Forelimb muscle (tissue), 1 donor: ENCODE measurements at regions not wholly inside any gene's neighbourhood (a gene's known extent, or its start where the extent isn't known, plus 50 kb on each side); places are given as distances from the start of the nearest gene placed in this dataset.

Source experiments
- DNase-seq: peaks from one replicate; pipeline ENCODE4 v3.0.0-alpha.2; 2013; ENCODE audit warnings: low read depth

DNA sequence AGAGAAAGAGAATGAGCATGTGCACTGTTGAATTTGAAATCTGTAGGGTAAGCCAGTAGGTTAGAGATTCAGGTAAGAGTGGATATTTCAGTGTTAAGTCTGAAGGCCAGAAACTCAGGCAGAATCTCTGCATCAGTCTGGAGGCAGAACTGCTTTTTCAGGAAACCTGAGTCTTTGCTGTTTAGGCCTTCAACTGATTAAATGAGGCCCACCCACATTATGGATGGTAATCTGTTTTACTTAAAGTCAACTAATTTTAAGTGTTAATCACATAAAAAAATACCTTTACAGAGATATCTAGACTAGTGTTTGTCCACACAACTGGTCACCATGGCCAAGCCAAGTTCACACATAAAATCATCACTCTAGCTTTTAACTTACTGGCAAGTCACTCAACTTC is 205.0 kb upstream of the DDHD1 start:
- DNase-seq: no peak

DNA sequence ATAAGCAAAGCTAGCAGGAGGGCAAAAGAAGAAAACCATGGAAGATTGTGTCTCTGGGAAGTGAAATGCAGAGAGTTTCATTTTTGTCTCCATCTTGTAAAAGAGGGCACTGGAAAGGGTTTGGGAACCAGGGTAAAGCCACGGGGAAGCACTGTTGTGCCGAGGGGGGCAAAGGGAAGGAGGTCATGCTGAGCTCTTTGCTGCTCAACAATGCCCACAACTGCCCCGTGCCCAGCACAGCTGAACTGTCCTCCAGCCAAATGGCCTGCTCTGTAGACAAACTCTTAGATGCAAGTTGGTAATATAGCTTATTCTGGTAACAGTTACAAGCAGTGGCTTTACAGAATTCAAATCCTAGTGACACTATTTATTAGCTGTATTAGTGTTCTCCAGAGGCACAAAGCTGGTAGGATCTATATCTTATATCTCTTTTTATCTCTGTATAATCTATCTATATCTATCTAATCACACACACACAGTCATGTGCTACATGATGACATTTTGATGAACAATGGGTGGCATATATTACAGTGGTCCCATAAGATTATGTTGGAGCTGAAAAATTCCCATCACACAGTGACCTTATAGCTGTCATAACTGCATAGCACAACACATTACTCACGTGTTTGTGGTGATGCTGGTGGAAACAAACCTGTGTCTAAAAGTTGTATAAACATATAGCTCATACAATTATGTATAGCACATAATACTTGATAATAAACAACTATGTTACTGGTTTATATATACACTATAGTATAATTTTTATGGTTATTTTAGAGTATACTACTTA is 203.4 kb upstream of the DDHD1 start:
- no peak for DNase-seq

DNA sequence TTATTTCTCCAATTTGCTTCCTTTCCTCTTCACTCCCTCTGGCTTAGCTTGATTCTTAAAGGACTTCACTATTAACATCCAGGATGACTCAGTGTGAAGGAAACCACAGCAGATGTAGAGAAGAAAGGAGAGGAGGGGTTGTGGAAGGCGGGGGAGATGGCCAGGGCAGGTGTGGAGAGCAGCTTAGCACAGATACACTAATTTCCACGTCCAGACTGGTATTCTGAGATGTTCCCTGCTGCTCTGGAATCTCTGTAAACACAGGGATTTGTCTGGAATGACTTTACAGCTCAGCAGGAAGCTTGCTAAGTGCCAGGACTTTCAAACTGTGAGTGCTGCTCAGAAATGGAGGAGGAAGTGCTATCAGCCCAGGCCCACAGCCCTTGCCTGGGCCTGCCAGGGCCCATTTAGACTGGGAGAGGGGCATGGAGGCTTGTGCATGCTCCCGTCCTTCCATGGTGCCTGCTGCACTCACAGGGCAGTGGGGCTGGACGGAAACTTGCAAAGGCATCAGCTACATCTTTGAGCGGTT is 202.5 kb upstream of the DDHD1 start:
- no peak for DNase-seq

DNA sequence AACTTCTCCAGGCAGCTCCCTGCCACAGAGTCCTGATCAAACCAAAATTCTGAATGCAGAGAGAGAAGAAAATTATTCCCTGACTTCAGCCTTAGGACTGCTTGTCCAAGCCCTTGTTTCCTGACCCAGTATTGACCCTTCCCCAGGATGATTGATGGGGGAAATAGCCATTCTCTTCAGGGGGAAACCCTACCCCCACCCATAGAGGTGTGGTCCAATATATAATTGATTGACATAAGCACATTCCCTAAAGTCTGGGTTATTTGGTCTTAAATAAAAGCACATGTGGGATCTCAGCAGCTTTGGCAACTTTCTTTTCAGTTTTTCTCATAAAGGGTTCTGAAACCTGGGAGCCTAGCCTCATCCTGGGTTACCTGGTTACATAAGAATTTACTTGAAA is 201.2 kb upstream of the DDHD1 start:
- DNase-seq: no peak

DNA sequence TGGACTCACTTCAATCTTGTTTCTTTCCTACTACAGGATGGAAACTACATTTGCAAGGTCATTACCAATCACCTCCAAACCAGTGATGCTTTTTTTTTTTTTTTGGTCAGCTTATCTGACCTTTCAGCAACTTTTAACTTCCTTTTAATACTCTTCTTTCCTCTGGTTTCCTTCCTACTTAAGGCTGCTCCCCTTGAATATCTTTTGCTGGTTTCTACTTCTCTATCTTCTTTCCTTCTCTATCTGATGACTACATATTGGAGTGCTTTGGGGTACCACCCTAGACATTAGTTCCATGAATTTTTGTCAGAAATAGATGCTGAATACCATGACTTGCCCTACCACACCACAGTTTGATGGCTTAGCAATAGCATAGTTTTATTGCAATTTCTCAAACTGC is 197.7 kb upstream of the DDHD1 start:
- no peak for DNase-seq

DNA sequence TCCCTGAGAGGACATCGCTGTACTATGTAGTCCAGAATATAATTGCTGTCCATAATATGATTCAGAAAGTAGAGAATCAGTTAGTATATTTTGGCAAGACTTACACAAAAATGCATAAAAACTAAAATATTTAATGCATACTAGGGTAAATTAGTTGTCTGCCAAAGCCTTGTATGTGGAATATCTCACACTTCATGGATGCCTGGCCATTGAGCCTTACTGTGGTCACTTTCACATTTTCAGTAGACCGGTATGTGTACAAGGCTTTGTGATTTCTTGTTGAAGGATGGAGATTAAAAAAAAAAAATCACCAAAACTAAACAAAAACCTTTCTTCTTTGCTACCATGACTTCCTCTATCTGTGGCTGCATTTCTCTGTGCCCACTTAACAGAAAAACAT is 197.3 kb upstream of the DDHD1 start:
- DNase-seq: no peak

DNA sequence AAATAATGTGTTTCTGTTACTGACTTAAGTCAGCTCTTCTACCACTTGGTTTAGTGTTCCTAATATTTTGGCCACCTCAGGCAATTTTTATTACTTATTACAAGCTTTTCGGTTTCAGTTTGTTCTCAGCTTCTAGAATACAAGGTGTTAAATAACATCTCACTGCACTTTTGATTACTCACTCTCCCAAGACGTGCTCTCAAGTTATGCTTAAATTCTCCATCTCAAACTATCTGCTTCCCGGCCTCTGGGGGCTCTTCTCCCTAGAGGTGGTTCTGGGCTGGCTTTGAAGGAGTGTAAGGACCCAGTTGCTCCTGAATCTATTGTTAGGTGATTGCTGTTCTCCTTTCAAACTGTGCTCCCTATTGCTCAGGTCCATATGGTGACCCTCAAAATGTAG is 193.9 kb upstream of the DDHD1 start:
- no peak for DNase-seq

DNA sequence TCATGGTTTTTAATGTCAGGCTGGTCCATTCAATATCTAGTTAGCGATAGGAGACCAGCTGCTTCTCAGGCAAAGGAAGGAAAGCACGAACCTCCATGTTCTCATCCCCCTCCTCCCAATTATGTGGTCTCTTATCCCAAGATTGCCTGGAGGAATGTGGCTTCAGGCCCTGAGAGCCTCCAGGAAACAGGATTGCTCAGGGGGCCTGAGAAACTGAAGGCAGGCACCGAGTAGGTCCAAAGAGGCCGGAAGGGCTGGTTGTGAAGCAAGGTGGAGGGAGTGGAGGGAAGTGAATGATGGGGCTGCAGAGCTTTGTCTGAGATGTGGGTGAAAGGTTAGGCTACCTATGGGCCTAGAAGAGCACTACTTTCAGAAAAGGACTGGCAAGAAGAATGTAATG is 188.2 kb upstream of the DDHD1 start:
- DNase-seq: no peak

DNA sequence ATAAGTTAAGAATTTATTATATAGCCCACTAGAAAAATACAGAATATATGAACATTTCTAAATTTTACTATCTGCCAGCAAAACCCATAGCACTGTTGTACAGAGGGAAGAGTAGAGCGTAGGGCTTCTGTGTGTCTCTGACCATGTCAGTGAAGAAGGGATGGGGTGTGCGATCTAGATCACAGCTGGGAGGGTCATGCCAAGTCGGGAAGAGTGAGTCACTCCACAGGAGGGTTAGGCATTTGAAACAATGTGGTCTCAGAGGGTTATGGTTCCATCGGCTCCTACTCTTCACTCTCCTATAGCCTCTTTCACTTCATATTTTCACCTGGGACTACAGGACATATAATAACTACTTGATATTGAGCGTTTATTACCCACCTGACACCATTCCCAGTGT is 185.1 kb upstream of the DDHD1 start:
- DNase-seq: no peak

DNA sequence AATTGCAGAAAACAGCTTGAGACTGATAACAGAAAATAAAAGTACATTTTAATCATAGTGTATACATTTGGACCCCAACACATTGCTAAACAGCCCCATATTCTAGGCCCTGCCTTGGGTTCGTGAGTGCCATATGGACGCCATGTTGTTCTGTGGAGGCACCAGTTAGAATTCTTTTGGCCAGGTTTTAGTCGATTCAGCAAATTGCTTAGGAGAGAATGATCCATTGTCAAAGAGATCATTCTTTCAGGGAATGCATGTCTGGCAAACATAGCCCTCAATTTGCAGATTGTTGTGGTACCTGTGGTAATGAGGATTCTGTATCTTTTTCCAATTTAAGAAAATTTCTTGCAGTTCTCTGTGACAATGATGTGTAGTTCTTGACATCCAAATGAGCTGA is 183.6 kb upstream of the DDHD1 start:
- DNase-seq: no peak

DNA sequence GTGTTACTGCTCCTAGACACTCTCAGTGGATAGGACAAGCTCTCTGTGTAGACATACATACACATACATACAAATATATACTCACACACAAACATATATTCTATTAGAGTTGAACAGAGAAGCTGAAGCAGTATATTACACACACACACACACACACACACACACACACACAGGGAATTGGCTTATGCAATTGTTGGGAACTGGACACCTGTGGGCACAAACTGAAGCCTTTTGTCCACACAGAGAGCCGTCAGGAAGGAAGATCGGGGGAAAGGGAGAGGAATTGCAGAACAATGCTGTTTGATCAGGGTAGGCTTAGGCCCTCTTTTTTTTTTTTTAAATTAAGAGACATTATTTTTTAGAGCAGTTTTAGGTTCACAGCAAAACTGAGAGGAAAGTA is 180.7 kb upstream of the DDHD1 start:
- no peak for DNase-seq

DNA sequence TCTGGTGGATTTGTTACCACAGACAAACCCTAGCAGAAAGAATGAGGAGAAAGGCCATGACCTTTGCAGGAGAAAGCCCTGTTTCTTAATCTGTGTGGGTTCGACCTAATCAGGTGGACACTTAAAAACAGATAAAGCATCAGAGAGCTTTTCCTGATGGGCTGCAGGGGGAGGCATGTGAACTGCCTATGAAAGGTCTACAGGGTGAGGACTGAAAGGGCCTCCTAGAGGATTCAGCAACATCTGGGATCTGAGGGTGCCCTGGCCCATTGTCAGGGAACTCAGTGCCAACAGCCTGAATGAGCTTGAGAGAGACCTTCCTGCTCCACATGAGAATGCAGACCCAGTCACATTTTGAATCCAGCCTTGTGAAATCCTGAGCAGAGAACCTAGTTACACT is 178.8 kb upstream of the DDHD1 start:
- DNase-seq: no peak

DNA sequence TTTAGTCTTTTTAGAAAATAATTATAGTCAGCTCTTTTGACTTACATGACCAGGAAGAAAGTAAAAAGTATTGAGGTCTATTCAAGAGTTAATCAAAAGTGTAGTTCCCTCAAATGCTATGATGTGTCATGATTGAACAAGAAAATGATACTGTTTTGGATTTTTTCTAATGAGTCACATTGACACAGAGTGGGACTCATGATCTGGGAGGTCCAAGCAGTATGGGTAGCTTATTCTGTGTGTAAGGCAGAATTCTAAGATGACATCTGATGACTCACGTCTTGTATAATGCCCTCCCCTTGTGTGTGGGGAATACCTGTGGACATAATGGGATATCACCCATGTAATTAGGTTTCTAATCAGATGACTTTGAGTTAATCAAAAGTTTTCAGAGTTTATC is 178.1 kb upstream of the DDHD1 start:
- no peak for DNase-seq

DNA sequence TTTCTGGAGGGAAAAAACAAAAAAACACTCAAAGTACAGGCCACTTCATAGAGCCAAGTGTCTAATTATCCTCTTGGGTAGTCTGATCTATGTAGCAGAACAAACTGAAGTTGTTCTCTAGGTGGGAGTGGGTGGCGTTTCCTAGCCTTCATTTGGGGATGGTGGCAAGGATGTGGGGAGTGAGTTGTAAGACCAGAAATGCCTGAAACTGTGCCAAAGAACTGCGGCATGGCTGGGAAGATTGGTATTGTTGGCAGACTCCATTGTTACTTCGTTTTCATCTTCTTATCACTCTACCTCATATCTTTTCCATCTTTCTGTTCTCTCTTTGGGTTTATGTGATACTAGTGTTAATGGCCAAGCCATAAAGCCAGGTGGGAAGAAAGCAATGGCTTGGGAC is 177.3 kb upstream of the DDHD1 start:
- DNase-seq: no peak

DNA sequence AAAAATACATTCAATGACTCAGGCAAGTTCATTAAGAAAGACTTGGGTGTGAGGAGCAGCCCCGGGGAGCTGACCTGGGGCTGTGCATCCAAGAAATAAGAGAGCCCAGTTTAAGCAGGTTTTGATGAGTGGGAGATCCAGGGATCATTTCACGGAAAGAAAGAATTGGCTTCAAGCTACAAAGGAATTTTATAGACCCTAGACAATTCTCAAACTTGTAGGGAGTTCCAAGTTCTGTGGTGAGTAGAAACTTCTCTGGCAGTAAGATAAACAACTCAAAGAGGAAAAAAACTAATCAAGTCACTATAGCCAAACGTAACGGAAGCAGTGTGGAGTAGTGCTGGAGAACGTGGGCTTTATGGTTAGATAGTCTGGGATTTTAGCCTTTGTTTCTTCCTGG is 175.7 kb upstream of the DDHD1 start:
- no peak for DNase-seq

DNA sequence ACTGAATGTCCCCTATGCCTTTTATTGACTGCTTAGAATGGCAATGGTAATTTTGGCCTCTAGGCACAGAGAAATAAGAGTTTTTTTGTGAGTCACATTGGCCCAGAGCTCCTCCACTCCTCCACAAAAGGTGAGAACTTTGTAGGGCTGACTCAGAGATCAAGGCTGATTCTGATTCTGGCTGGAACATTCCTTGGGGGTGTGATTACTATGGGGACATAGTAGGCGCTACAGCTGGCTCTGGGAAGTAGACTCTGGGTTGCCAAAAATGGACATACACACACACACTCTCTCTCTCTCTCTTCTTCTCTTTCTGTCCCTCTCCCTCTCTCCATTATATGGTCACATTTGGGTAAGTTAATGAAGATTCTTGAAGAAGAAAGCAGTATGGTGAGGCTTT is 174.6 kb upstream of the DDHD1 start:
- DNase-seq: no peak

DNA sequence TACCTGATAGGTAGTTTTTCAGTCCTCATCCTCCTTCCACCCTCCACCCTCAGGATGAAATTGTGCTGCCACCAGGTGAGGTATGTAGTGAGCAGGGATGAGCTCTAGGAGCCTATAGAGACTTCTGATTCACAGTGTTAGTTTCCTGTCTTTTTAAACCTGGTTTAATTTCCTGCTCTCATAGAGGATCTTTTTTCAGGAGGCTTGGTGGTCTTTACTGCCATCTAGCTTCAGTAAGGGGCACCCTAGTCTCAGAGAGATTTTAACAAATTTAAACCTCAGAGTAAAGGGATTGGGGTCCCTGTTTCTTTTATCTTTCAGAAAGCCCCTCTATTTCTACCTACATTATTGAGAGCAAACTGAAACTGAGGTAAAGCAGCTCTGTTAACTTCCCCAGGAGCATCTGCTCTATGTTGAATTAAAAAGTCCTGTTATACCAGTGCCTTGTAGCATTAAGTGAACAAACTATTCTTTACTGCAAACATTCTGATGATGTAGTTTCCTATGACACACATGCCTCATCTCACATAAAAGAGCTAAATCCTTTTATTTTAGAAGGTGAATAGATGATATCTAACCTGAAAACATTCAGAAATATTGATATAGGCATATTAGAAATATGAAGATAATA is 172.2 kb upstream of the DDHD1 start:
- DNase-seq: no peak

DNA sequence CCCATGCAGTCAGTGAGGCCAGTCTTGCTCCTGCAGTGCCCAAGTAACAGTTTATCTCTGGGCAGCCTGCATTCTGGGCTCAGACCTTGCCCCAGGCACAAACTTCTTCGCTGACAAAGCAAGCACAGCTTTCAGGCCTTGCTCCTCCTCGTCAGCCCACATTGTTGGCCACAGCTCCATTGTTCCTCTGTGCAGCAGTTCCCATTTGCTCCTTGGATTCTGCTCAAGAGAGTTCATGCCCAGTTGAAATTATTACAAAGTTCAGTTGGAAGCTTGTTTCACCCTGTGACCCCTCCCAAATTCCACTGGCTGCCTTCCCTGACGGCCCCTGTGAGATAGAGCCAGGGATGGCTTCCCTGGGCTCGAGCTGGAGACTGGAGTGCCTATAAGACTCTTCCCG is 163.4 kb upstream of the DDHD1 start:
- no peak for DNase-seq

DNA sequence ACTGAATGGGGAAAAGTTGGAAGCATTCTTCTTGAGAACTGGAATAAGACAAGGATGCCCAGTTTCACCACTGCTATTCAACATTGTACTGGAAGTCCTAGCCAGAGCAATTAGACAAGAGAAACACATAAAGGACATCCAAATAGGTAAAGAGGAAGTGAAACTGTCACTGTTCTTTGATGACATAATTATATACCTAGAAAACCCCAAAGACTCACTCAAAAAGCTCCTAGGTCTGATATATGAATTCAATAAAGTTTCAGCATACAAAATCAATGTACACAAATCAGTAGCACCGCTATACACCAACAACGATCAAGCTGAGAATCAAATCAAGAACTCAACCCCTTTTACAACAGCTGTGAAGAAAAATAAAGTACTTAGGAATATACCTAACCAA is 157.3 kb upstream of the DDHD1 start:
- DNase-seq: no peak

DNA sequence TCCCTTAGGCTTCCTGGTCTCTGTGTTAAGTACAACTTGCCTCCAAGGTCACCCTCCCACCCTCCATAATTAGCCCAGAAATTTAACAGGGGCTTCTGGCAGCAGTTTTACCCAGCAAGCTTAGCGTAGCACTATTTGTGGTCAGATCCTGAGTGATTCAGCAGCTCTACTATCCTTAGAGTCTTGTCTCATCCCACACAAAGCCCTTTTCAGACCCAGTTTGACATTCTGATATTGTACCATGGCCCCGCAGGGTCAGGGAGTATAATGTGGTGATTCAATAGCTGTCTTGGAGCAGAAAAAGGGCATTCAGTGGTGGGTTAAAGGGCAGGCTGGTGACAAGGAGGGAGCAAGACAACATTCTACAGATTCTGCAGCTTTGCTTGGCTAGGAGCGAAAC is 153.8 kb upstream of the DDHD1 start:
- DNase-seq: no peak

DNA sequence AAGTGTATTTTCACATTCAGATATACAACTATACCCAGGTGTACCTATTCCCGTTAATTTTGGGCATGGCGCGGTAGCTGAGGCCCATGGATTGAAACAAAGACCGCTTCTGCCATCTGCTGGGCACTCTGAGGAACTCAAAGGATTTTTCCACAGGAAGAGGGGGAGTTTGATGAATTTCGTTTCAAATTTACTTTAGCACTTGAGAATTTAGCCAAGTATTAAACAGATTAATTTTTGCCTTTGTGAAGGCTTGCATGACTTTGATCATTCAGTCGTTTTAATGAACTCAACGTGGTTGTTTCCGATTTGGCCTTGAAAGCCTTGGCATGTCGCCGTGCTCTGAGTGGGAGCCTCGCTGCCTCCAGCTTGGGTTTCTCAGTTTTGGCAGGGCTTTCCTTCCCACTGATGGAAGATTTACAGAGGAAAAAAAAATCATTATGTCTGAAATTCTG is 153.2 kb upstream of the DDHD1 start:
- peak; percentile 57 for DNase-seq

DNA sequence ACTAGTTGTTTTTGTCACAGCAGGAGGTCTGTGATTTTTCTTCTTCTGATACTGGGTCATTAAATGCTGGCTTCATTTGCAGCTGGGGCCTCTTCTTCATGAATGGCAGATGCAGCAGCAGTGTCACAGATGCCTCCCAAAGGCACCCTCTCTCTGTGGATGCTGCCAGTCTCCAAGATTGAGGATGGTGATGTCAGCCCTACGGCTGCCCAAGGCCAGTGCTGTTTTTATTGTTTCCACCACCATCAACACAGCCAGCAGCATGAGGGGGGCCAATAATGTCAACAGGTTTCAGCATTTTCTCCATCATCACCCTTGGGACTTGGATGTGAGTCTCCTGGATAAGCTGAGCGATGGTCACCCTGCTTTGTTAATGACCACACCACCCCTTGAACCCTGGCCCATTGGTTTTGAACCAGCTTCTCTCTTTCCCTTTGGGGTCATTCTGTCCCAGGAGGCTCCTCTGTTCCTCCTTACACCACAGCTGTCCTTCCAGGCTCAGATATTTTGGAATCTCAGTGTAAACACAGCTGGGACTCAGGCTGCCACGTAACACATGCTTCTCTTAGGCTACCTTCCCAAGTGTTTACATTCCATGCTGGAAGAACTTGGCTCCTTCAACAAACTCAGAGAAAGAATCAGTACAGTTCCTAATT is 151.7 kb upstream of the DDHD1 start:
- no peak for DNase-seq

DNA sequence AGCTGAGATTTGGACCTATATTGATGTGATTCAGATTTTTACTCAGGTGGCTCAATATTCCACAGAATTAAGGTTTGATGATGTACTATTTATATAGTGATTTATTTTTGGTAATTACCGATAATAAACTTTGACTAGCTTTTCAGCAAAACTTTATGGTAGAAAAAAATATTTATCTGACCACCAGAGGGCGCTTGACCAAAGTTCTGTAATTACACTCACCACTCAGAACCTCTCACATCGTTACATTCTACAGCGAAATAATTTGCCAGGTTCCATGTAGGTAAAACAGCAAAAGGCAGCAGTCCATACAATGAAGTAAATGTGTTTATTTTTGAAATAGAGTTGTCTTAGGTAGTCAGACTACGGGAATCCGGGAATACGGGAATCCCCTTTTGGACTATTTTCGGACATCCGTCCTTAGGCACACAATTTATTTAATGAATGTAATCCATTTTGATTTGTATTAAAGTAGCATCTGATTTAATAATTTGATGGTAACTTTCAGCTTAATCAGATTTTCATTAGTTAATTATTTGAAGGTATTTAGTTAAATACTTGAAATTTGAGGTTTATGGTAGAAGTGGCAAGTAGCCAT is 143.0 kb upstream of the DDHD1 start:
- no peak for DNase-seq
